Vagina (tissue), 2 donors: ENCODE measurements at regions not wholly inside any gene's neighbourhood (a gene's known extent, or its start where the extent isn't known, plus 50 kb on each side); places are given as distances from the start of the nearest gene placed in this dataset.

Experiments
- CTCF ChIP-seq, 3 experiments: fragments of 450-650 bp in 2 of 3; fragments of 200-600 bp in 1 of 3; sonication (generic) in 1 of 3; IDR thresholded peaks; one replicate each; pipeline ENCODE4 v1.5.1; 2017 to 2019; ENCODE audit warnings: antibody characterized with exemption in 3 of 3, mild to moderate bottlenecking in 2 of 3, moderate library complexity in 2 of 3
- POLR2A ChIP-seq, 2 donors: fragments of 450-650 bp; IDR thresholded peaks; one replicate each; pipeline ENCODE4 v1.6.1; 2017; ENCODE audit warnings: antibody characterized with exemption in 2 of 2, mild to moderate bottlenecking in 2 of 2, moderate library complexity in 2 of 2
- POLR2AphosphoS5 ChIP-seq, 2 donors: sonication (generic); formaldehyde crosslinking; IDR thresholded peaks; one replicate each; pipeline ENCODE4 v1.9.0; 2017; ENCODE audit warnings: antibody characterized with exemption in 2 of 2, mild to moderate bottlenecking in 2 of 2, low read depth in 1 of 2; ENCODE audit not compliant: insufficient read depth in 1 of 2

GRCh38 chr11:71356904-71357303, 91.3 kb downstream of the DHCR7 start:
- TF ChIP-seq CTCF (IDR thresholded peaks at IDR 0.05) (no peak), POLR2AphosphoS5 (IDR thresholded peaks at IDR 0.05; ENCODE audit: insufficient read depth in 1 of 2, low read depth in 1 of 2) (no peak), POLR2A (IDR thresholded peaks at IDR 0.05) (no peak)
